HepG2 (cell line): ENCODE measurements at regions not wholly inside any gene's neighbourhood (a gene's known extent, or its start where the extent isn't known, plus 50 kb on each side); places are given as distances from the start of the nearest gene placed in this dataset.

Experiments
- CEBPB ChIP-seq: IDR thresholded peaks from 2 replicates; pipeline ENCODE4 v1.6.1; 2011; ENCODE audit warnings: low read depth, low read length, improper control_type of control experiment, borderline replicate concordance
- ELF4 ChIP-seq: sonication (generic); formaldehyde crosslinking; IDR thresholded peaks from 2 replicates; pipeline ENCODE4 v1.5.0; 2020; ENCODE audit warnings: missing genetic modification reagents, mild to moderate bottlenecking, moderate library complexity, borderline replicate concordance
- EP300 ChIP-seq, 3 experiments: sonication (generic) in 1 of 3; formaldehyde crosslinking in 1 of 3; IDR thresholded peaks; 2 replicates each; pipeline versions ENCODE4 v1.5.1 to v1.6.1; 2011 to 2020; ENCODE audit warnings: low read depth in 2 of 3, low read length in 2 of 3, borderline replicate concordance in 1 of 3, improper control_type of control experiment in 1 of 3, mild to moderate bottlenecking in 1 of 3, missing genetic modification reagents in 1 of 3, moderate library complexity in 1 of 3
- PRPF4 ChIP-seq: fragments of 200-400 bp; formaldehyde crosslinking; IDR thresholded peaks from 2 replicates; pipeline ENCODE4 v1.6.1; 2016; ENCODE audit warnings: low read length, low read depth; ENCODE audit not compliant: poor library complexity, severe bottlenecking
- STAT5B ChIP-seq: sonication (generic); formaldehyde crosslinking; IDR thresholded peaks from 2 replicates; pipeline ENCODE4 v1.4.0; 2020; ENCODE audit warnings: missing genetic modification reagents
- TCF12 ChIP-seq, 2 experiments: fragments of 450-650 bp in 1 of 2; sonication (generic) in 1 of 2; formaldehyde crosslinking in 1 of 2; IDR thresholded peaks; 2 replicates each; pipeline versions ENCODE4 v1.6.1 to v1.8.0; 2017 to 2022; ENCODE audit warnings: antibody characterized with exemption in 1 of 2, mild to moderate bottlenecking in 1 of 2, missing genetic modification reagents in 1 of 2, moderate library complexity in 1 of 2
- TF ChIP-seq, protein P1 (sequence below), 2 experiments: sonication (generic) in 1 of 2; formaldehyde crosslinking in 1 of 2; IDR thresholded peaks; 2 replicates each; pipeline versions ENCODE4 v1.5.1 to v1.6.1; 2011 to 2020; ENCODE audit warnings: borderline replicate concordance in 1 of 2, low read depth in 1 of 2, low read length in 1 of 2, mild to moderate bottlenecking in 1 of 2, missing genetic modification reagents in 1 of 2, moderate library complexity in 1 of 2
- TF ChIP-seq, protein P2 (sequence below): IDR thresholded peaks from 2 replicates; pipeline ENCODE4 v1.6.1; 2016; ENCODE audit warnings: low read depth
- TF ChIP-seq, protein P3 (sequence below): sonication (generic); formaldehyde crosslinking; IDR thresholded peaks from 2 replicates; pipeline ENCODE4 v1.4.0; 2020; ENCODE audit warnings: mild to moderate bottlenecking, low read depth, missing genetic modification reagents

- TF ChIP-seq, protein P1, sequence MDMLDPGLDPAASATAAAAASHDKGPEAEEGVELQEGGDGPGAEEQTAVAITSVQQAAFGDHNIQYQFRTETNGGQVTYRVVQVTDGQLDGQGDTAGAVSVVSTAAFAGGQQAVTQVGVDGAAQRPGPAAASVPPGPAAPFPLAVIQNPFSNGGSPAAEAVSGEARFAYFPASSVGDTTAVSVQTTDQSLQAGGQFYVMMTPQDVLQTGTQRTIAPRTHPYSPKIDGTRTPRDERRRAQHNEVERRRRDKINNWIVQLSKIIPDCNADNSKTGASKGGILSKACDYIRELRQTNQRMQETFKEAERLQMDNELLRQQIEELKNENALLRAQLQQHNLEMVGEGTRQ (IDR thresholded peaks at IDR 0.05; ENCODE audit: low read depth, low read length), result no peak
- TF ChIP-seq, protein P1 (CRISPR knock-in tag; IDR thresholded peaks at IDR 0.05; ENCODE audit: borderline replicate concordance), result no peak
- TF ChIP-seq ELF4 (CRISPR knock-in tag), result no peak
- TF ChIP-seq PRPF4, result no peak
- TF ChIP-seq, protein P2, sequence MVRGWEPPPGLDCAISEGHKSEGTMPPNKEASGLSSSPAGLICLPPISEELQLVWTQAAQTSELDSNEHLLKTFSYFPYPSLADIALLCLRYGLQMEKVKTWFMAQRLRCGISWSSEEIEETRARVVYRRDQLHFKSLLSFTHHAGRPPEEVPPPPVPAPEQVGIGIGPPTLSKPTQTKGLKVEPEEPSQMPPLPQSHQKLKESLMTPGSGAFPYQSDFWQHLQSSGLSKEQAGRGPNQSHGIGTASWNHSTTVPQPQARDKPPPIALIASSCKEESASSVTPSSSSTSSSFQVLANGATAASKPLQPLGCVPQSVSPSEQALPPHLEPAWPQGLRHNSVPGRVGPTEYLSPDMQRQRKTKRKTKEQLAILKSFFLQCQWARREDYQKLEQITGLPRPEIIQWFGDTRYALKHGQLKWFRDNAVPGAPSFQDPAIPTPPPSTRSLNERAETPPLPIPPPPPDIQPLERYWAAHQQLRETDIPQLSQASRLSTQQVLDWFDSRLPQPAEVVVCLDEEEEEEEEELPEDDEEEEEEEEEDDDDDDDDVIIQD (CRISPR knock-in tag), result no peak
- TF ChIP-seq TCF12 (IDR thresholded peaks at IDR 0.05), result no peak
- TF ChIP-seq TCF12 (CRISPR knock-in tag; IDR thresholded peaks at IDR 0.05), result no peak
- TF ChIP-seq CEBPB, result no peak
- no peak for TF ChIP-seq STAT5B (CRISPR knock-in tag)
- TF ChIP-seq EP300 (IDR thresholded peaks at IDR 0.05; ENCODE audit: low read depth in 2 of 2, low read length in 2 of 2), result no peak
- no peak for TF ChIP-seq EP300 (CRISPR knock-in tag; IDR thresholded peaks at IDR 0.05; ENCODE audit: borderline replicate concordance)
- TF ChIP-seq, protein P3, sequence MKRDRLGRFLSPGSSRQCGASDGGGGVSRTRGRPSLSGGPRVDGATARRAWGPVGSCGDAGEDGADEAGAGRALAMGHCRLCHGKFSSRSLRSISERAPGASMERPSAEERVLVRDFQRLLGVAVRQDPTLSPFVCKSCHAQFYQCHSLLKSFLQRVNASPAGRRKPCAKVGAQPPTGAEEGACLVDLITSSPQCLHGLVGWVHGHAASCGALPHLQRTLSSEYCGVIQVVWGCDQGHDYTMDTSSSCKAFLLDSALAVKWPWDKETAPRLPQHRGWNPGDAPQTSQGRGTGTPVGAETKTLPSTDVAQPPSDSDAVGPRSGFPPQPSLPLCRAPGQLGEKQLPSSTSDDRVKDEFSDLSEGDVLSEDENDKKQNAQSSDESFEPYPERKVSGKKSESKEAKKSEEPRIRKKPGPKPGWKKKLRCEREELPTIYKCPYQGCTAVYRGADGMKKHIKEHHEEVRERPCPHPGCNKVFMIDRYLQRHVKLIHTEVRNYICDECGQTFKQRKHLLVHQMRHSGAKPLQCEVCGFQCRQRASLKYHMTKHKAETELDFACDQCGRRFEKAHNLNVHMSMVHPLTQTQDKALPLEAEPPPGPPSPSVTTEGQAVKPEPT (CRISPR knock-in tag), result no peak
Observed at GRCh38 chr13:31537052-31537451, 202.3 kb upstream of the RXFP2 start.
